Stimulated activated CD8-positive, alpha-beta memory T cell treated with anti-CD3 and anti-CD28 coated beads, Interleukin-2, amount 100 ng/mL, for 1 hour (primary cell): ENCODE measurements at regions not wholly inside any gene's neighbourhood (a gene's known extent, or its start where the extent isn't known, plus 50 kb on each side); places are given as distances from the start of the nearest gene placed in this dataset.
"Not testable (repeated sequence)": the region's sequence is repeated elsewhere in the genome, so short reads cannot be mapped to it uniquely, and the experiment has no call there.

Experiments
- DNase-seq, 2 donors: peaks; one replicate each; pipeline ENCODE4 v3.0.0-alpha.2; 2020; ENCODE audit warnings: low read depth in 2 of 2

DNA sequence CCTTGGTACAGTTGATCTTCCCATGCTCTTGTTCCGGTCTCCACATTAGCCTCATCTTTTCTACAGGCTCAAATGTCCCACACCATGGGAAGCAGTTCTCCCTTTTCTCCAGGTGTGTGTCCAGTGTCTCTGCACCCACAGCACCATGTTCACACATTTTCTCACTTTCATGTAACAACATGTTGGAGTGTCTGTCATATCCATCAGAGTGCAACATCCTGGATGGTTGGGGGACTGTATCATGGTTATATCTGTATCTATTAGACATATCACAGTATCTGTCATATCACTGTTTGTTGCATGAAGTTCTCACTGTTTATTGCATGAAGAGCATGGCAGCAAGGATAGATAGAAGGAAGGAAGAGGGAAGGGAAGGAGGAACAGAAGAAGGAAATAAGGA, 635.6 kb downstream of the EPM2A start:
- no peak for DNase-seq

DNA sequence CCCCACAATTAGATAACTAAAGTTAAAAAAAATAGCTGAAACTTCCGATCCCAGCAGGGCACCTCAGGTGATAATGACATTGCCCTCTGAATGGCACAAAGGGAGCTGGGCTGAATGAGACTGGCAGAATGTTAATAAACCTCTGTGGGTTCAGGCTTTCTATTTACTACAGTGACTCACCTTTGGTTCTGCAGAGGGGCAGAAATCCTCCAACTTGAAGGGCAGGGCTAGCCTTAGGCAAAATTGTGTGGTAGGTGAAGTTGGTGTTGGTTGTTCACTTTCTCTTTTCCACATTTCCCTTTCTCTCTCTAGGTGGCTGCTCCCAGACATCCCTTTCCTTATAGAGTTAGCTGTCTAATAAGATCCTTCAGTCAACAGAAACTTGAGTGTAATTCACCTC, 625.2 kb downstream of the EPM2A start:
- DNase-seq, result no peak

DNA sequence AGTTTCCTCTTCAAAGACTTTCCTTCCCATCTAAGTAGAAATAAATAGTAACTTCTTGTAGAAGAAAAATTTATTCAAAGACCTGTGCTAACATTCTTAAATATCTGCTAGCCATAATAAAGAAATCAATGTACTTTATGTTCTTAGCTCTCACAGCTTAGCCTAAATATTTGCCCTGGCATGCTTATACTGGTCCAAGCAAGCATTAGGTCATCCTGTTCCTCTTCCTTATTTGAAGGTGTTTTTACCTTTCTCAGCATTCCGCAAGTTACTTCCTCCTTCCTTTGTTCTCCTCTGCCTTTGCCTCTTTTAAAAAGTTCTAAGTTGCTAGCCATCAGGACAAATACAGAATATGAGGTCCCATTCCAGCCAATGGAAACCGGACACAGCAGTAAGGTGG, 623.9 kb downstream of the EPM2A start:
- not testable (repeated sequence) for DNase-seq

DNA sequence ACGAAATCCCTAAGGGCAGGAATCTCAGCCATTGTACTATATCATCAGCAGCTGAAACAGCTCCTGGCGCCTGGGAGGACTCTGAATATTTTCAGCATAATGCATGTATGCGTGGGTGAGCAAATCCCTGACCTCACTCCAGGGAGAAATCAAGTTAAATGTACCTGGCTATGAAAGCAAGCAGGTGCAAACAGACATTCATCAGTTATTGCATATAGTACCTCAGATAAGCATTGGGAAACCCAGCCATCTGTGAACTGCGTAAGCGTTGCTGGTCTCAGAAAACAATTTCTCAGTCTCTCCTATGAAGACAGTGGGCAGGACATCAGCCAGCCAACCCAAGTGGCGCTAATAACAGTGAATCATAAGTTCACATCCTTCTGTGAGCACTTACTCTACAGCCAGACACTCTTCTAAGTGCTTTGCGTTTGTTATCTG, 622.6 kb downstream of the EPM2A start:
- no peak for DNase-seq

DNA sequence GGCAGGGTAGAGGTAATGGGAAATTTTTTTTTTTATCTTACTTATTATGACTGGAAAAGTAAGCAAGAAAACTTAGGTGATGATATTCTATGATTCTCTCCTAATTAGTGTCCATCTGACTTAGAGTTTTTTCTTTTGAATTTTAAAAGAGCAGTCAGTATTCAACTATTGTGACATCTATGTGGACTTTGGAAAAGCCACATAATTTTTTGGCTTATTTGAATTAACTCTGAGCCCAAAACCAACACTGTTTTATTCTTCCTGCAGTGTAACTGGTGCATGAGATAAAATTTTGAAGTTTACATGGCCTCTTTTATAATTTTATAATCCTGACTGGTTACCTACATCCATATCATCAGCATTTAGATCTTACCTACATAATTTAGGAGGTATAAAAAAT, 619.7 kb downstream of the EPM2A start:
- no peak for DNase-seq

DNA sequence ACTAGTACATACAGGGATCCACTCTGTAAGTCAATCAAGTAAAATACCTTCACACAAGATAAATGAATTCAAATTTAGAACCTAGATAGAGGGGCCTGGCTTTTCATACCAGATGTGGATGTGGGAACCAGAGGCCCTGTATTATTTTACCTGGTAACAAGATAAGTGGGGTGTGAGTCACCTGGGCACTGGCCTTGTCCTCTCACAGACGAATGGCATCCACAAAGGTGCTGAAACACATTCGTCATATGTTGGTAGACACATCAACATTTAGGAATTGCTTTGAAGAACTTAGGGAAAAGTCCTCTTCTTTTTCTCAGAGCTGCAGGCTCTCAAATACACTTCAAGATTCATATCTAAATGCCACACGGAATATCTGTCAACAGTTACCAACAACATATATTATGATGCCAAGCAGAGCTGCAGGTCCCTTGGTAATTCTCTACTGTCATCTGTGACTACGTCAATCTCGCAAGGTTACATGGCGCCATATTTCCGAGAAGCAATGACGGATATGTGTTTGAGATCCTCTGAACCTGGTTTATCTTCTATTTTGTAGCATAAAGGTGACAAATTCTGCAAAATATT, 618.6 kb downstream of the EPM2A start:
- no peak for DNase-seq

DNA sequence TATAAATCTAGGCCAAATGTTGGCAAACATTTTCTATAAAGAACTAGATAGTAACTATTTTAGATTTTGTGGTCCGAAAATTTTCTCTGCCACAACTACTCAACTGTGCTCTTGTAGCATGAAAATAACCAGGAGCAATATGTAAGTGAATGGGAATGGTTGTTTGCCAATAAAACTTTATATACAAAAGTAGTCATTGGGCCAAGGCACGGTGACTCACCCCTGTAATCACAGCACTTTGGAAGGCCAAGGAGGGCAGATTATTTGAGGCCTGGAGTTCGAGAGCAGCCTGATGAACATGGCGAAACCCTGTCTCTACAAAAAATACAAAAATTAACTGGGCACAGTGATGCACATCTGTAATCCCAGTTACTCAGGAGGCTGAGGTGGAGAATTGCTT, 617.1 kb downstream of the EPM2A start:
- no peak for DNase-seq

DNA sequence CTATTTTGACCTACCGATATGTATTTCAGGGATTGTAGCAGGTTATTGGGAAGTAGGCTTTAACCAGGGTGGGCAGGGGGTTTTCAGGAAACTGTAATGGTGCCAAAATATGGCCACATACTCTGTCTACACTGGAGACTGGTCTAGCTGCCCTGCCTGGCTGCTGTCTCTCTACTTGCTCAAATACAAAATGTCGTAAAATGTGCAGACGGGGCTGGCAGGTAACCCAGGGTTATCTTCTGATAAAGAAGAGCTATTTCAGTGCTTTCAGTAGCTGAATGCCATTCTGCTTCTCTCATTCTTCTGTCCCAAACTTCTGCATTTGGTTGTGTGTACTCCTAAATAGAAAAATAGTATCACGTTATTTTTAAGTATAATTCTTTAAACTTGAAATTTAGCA, 616.2 kb downstream of the EPM2A start:
- no peak for DNase-seq

DNA sequence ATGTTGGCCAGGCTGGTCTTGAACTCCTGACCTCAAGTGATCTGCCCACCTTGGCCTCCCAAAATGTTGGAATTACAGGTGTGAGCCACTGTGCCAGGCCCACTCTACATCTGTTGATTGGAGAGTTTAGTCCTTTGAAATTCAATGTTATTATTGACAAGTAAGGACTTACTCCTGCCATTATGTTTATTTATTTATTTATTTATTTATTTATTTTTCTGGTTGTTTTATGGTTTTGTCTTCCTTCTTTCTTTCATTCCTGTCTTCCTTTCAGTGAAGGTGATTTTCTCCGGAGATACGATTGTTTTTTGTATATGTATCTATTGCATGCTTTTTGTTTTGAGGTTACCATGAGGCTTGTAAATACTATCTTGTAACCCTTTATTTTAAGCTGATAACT, 602.6 kb downstream of the EPM2A start:
- DNase-seq, result no peak

DNA sequence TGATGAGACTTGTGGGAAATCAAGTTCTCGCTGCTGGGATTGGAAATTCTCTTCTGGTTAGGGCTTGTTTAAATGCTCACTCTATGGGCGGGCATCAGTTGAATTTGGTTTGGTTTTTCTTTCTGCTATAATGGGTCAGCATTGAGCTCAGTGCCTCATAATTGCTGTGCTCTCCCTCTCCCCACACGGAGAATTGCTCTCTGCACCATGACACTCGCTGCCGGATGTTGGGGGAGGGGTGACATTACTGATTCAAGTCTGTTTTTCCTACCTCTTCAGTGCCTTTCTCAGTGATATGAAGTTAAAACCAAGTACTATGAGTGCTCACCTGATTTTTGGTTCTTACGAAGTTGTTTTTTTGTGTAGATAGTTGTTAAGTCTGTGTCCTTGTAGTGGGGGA, 599.6 kb downstream of the EPM2A start:
- DNase-seq, result no peak

DNA sequence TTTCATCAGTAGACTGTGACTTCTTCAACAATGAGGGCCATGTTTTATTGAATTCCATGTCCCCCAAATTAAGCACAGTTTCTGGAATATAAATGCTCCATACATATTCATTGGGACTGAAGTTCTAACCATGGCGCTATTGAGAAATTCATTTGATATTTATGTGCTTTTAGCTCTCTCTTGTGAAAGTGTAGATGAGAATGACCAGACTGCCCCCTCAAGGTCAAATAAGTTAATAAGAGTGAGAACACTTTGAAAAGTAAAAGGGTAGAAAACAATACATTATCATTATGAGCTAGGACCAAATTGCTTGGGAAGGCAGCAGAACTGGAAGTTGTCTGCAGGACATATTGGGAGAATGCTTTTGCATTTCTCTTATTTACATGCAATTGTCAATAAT, 597.9 kb downstream of the EPM2A start:
- DNase-seq, result no peak

DNA sequence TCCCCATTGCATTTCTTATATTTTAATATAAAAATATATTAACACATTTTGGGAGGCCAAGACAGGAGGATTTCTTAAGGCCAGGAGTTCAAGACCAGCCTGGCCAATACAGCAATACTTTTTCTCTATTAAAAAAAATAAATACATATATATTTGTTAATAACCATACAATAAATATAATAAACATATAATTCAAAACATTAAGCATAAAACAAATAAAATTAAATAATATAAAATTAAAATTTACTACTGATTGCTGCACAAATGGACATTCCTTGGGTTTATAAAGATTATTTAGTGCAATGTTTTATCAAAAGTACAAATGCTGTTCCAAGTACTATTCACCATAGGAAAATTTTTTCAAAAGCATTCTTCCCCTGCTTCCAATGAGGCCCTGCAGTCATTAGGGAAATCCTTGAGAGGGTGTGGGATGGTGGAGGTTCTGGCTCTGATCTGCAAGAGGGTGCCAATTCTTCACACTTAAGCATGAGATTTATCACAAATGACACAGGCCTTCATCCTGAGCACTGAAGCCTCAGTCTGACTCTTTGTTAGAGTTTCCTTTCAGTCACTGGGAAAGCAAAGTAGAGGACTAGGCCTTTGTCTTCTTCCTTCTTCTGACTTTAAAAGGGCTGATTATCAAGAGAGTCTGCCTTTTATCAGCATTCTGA, 596.7 kb downstream of the EPM2A start:
- no peak for DNase-seq

DNA sequence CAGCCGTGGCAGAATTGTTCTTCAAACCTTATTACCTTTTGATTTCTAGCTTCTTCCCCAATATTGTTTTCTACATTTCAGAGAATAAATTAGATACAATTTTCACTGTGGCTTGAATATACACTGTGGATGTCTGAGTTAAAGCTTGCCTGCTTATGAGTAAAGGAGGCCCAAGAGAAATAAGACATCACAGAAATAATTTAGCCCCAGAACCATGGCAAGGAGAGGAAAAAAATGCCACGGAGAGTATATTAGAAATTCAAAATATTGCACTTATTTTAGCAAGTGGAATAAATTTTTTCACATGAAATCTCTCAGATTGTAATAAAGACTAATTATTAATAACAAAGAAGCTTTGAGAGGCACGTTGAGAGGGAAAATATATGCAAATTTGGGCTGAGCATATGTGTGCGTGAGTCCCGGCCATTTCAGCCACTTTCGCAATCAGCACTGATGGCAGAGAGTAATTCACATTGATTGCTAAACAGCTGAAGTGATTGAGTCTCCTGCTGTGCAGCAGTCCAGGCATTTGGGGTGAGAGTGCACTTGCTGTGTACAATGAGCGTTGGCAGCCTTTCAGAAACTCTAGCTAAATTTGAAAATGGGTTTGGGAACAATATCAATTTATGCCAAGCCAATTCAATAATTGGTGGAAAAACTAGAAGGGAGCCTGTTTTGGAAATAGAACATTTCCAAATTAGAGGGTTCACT, 596.0 kb downstream of the EPM2A start:
- DNase-seq, result no peak

DNA sequence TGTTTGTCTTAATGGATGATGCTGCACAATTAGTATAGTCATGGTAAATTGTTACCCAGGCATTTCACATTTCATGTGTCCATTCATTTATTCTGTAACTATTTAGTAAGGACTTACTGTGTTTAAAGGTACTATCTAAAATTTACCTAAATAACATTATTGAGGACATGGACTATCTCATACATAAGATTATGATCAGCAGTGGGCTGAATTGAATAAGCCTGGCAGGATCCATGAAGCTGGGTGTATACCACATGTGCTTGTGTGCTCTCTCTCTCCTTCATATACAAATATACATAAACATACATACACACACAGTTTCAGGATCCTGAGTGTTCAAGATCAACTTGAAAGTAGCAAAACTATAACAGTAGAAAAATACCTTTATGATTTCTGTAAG, 595.4 kb downstream of the EPM2A start:
- no peak for DNase-seq

DNA sequence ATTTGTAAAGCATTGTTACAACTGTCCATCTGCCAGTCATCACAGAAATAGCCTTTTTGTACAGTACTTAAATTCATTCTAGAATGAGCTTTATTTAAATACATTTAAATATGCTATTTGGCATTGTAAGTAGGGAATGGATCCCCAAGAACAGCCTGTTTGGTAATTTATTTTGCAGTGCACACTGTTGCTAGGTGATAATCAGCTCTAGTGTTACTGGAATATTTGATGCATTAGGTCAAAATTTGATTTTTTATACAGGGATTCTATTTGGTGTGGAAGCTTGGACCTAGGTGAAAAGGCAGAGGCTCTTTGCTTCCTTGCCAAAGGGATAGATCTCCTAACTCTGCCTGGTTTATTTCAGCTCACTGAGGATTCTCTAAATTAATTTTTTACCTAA, 593.7 kb downstream of the EPM2A start:
- DNase-seq, result no peak

DNA sequence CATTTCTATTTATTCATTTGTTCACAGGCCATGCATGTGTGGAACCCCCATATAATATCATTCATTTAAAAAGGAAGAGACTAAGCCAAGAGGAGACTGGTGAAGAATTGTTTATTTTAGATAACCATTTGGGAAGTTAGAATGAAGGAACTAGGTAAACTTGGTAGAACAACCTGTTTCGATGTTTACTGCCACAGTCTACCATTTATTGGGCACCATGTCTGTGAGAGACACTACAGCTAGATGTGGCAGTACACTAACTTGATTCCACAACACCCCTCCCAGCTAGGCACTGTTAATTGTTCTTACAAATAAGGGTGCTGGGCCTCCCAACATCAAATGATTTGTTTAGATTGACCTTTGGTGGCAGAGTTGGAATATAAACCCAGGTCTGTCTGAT, 592.4 kb downstream of the EPM2A start:
- DNase-seq, result no peak

DNA sequence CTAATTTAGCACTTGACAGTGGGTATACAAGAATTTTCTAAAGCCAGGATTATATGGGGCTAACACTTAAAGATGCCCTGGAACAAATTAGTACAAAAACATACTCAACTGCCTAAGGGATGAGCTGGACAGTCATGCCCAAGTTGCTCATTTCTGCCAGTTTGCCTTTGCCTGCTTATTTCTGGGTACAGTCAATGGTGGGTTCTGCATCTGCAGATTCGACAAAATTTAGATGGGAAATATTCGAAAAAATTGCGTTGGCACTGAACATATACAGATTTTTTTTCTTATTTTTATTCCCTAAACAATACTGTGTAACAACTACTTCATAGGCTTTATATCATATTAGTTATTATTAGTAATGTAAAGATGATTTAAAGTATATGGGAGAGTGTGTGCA, 591.9 kb downstream of the EPM2A start:
- DNase-seq, result no peak

DNA sequence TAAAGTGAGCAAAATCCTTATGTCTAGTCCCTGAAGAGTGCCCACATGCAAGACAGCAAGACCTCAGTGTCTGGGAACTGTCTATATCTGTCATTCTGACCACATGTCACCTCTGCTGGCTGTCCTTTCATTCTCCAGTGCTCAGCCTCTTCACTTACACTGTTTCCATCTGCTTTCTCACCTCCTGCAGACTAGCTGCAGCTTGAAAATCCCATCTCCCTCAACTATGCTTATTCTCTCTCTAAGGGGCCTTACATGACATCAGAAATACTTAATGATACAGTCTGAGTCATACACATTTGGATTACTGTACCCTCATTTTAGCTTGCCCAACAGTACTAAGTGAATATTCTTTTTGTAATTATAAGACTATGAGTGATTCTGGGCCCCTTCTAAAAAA, 587.8 kb downstream of the EPM2A start:
- no peak for DNase-seq

DNA sequence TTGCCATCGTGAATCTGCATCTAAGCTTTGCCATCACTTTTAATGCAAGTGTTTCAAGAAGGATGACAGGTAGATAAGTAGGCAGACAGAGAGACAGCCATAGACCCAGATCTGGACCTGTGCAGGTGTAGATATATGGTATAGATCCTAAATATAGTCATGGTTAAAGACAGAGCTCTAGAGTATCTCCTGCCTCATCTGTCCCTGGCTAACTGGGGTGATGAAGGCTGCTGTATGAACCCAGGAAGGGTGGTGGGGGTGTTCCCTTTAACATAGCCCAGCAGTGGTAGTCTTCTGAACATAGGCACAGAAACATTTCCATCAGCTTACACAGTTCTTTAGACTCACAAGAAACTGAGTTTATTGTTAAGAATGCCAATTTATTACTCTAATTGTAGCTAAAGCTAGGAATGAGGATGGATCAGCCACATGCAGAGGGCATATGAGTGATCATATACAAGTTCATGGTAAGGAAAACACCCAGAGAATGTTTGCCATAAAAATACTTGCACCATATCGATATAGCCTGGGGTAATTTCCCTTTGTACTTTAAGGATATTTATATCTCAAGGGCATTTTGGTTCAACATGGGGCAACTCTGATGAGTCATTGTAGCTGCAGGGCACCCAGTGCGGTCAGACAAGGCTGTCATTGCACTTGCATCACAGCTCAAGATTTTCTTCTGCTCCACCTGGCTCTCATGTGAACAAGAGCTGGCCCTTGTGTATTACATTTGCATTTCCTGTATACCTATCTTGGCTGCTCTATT, 587.2 kb downstream of the EPM2A start:
- no peak for DNase-seq

DNA sequence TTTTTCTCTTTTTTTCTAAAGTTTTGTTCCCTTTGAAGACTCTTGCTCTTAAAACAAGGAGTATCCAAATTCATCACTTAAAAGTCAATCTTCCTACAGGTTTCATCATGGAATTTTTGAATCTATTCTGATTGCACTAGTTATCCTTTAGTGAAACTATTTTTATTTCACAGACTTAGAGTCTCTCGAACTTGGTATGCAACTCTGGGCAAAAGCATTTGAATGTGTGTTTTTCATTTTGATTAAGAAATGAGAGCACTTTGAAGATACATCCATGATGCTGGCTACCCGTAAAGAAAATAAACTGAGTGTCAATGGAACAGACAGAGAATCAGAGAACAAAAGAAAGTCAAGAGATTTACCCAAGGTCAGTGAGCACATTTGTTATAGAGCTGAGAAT, 586.5 kb downstream of the EPM2A start:
- no peak for DNase-seq

DNA sequence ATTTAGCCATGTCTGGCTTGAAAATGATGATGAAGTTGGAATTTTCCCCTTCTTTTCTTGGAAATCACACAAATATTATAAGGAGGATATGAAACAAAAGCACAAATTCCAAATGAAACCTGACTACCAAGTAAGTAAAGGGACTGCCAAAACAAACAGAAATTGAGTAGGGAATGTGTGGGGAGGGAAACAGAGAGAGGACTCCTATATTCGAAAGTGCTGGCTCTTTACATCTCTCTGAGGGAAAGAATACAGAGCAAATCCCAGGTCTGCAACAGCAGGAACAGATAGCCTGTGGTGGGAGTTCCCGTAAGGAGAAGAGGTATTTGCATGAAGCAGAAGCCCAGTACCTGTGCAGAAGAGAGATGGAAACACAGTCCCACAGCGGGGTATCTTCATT, 583.7 kb downstream of the EPM2A start:
- DNase-seq, result no peak

DNA sequence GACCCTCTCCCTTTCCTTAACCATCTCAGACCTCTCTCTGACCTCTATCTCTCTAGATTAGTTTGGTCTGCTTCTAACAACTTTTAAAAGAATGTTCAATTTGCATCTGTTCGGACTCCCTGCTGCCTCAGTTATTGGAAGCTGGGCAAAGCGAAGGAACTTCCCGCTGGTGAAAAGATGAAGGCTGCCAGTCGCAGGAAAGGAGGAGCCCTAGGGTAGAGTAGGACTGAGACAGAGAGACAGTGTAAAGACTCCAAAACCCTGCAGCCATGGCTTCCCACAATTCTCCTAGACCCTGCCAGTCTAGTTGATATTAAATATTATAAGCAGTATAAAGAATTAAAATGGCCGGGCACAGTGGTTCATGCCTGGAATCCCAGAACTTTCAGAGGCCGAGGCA, 581.8 kb downstream of the EPM2A start:
- DNase-seq, result no peak

DNA sequence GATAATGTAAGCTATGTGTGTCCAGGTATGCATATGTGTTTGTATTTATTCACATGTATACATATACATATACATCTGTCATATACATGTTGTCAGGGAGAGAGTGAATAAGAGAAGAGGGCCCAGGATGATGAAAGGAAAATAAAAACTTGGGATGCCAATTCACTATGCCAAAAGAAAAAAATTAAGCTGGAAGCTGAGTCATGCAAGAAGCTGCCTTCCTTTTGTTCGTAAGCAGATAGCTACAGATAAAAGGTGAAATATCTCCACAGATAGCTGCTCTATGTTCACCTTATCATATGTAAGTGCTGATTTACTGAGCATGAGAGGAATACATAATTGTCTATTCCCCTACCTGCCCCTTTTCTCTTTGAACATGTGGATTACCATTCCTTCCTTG, 579.9 kb downstream of the EPM2A start:
- no peak for DNase-seq
